Vagina (tissue), 2 donors: ENCODE measurements at regions not wholly inside any gene's neighbourhood (a gene's known extent, or its start where the extent isn't known, plus 50 kb on each side); places are given as distances from the start of the nearest gene placed in this dataset.

Experiments
- CTCF ChIP-seq, 3 experiments: fragments of 450-650 bp in 2 of 3; fragments of 200-600 bp in 1 of 3; sonication (generic) in 1 of 3; IDR thresholded peaks; one replicate each; pipeline ENCODE4 v1.5.1; 2017 to 2019; ENCODE audit warnings: antibody characterized with exemption in 3 of 3, mild to moderate bottlenecking in 2 of 3, moderate library complexity in 2 of 3
- POLR2A ChIP-seq, 2 donors: fragments of 450-650 bp; IDR thresholded peaks; one replicate each; pipeline ENCODE4 v1.6.1; 2017; ENCODE audit warnings: antibody characterized with exemption in 2 of 2, mild to moderate bottlenecking in 2 of 2, moderate library complexity in 2 of 2

GRCh38 chr2:160555420-160556071 lies 61.9 kb upstream of the RBMS1 start:
- TF ChIP-seq CTCF (IDR thresholded peaks at IDR 0.05): no peak
- no peak for TF ChIP-seq POLR2A (IDR thresholded peaks at IDR 0.05)
